Ishikawa (cell line): ENCODE measurements at regions not wholly inside any gene's neighbourhood (a gene's known extent, or its start where the extent isn't known, plus 50 kb on each side); places are given as distances from the start of the nearest gene placed in this dataset.

Experiments used
- CEBPB ChIP-seq: IDR thresholded peaks from 2 replicates; pipeline ENCODE4 v1.6.1; 2012
- RAD21 ChIP-seq: IDR thresholded peaks from 2 replicates; pipeline ENCODE4 v1.6.1; 2012; ENCODE audit warnings: low read depth
- REST ChIP-seq: IDR thresholded peaks from 2 replicates; pipeline ENCODE4 v1.6.1; 2012; ENCODE audit warnings: low read depth, mild to moderate bottlenecking
- TAF1 ChIP-seq: IDR thresholded peaks from 2 replicates; pipeline ENCODE4 v1.6.1; 2012; ENCODE audit warnings: low read depth, mild to moderate bottlenecking

- TF ChIP-seq RAD21 (no peak), REST (no peak), CEBPB (peak; percentile 100), TAF1 (no peak)
Observed at GRCh38 chr2:189927823-189928222, 134.7 kb downstream of the MSTN start.
